Large intestine (tissue), 3 donors: ENCODE measurements at regions not wholly inside any gene's neighbourhood (a gene's known extent, or its start where the extent isn't known, plus 50 kb on each side); places are given as distances from the start of the nearest gene placed in this dataset.

Experiments used
- DNase-seq, 2 donors: peaks; one replicate each; pipeline versions ENCODE4 v3.0.0 to v3.0.0-alpha.2; 2013
- H3K27ac ChIP-seq: one replicate; pipeline ENCODE4 v1.5.1; 2013; ENCODE audit warnings: low read length
- H3K27me3 ChIP-seq: 2 replicates; pipeline ENCODE4 v1.6.1; 2013; ENCODE audit warnings: low read length; ENCODE audit not compliant: control insufficient read depth, insufficient read depth
- H3K36me3 ChIP-seq: 2 replicates; pipeline ENCODE4 v1.6.1; 2013; ENCODE audit warnings: low read length; ENCODE audit not compliant: control insufficient read depth, insufficient read depth
- H3K4me1 ChIP-seq: one replicate; pipeline ENCODE4 v1.6.1; 2013; ENCODE audit warnings: low read length; ENCODE audit not compliant: control insufficient read depth, insufficient read depth
- H3K4me3 ChIP-seq: one replicate; pipeline ENCODE4 v1.5.1; 2013; ENCODE audit warnings: low read length
- H3K9me3 ChIP-seq: one replicate; pipeline ENCODE4 v1.6.1; 2013; ENCODE audit warnings: mild to moderate bottlenecking, low read depth, low read length, moderate library complexity; ENCODE audit not compliant: control insufficient read depth
- WGBS: methylation state at CpG from one replicate; pipeline ENCODE4 v1.1.5; 2013; ENCODE audit warnings: low lambda C conversion rate; ENCODE audit not compliant: insufficient coverage; 5-methylcytosine and 5-hydroxymethylcytosine counted together

DNA sequence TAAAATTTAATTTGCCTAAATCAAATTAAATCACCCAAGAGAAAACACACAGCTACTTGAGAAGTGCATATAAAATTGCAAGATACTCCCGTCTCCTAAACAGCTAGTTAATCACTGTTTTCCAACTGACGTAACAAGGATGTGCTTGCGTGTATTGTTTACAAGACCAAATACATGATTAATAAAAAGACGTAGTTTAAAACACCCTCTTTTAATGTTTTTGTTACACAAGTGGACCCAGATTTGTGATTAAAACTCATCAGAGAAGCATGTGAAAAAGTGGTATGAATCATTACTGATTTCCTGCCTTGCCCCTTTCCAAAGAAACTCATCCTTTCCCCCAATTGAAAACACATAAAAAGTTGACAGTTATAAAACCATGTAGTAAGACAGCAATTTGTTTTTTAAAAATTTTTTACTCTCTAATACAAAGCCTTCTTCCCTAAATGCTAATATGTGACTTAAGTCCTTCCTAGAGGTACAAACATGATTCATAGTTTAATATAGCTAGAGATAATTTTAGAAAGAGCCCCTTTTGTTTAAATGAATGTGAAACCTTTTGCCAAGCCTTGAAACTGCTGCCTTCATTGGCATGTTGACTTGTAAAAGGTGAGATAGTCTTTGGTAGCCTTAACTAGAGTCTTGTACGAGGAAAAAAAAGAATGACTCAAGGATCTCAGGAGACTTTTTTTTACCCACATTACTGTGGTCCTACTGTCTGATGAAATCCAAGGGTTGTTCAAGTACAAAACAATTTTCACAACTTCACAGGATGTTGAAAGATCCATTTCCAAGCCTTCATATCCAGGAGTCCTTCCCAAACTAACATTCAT lies 61.4 kb upstream of the FST start:
- 60% methylated on average over 1 of the region's 5 CpGs for WGBS
- H3K4me3 ChIP-seq, result no peak overlapping the region
- H3K9me3 ChIP-seq, result no peaks in the 10 kb centered on the region
- H3K27me3 ChIP-seq, result peaks cover 2% of the 10 kb centered on the region
- no peak overlapping the region for H3K27ac ChIP-seq
- no peaks in the 10 kb centered on the region for H3K36me3 ChIP-seq
- no peak for DNase-seq
- H3K4me1 ChIP-seq, result no peaks in the 10 kb centered on the region

DNA sequence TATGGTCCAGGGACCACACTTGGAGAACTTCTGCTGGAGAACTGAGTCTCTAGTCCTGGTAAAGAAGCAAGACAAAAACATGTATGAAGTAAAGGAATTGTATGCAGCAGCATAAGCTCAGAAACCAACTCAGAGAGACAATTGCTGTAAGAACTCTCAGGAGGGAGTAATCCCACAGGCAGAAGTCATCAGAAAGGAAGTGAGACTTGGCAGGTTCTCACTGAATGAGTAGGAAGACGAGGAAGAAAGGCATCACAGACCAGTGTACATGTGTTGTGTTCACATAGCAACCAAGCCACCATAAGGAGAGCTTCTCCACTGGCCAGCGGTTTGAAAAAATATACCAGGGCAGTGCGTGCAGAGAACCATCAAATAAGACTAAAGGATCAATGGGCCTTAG lies 57.9 kb upstream of the FST start:
- Histone ChIP-seq H3K4me3 (no peak overlapping the region), H3K9me3 (no peaks in the 10 kb centered on the region), H3K36me3 (no peaks in the 10 kb centered on the region), H3K27ac (no peak overlapping the region), H3K27me3 (peaks cover 5% of the 10 kb centered on the region), H3K4me1 (no peaks in the 10 kb centered on the region)
- DNase-seq, result no peak
- WGBS, result 100% methylated on average over 1 of the region's 3 CpGs

DNA sequence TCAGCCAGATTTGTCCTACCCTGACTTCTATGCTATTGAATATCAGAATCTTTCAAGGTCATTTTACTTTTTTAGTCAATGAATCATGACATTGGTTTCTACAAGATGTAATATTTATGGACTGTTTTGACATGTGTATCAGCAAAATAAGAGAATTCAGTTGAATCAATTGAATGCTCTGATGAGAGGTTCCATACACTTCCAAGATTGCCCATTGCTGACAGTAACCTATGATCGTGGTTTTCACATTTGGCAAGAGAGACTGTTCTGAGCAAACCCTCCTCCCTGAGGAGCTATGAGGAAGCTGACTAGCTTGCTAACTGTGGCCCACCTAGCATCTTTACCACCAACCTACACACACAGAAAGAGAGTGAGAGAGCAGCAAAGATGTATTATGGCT lies 56.7 kb upstream of the FST start:
- H3K4me3 ChIP-seq, result no peak overlapping the region
- no peaks in the 10 kb centered on the region for H3K36me3 ChIP-seq
- DNase-seq, result no peak
- H3K27me3 ChIP-seq, result peaks cover 5% of the 10 kb centered on the region
- no peak overlapping the region for H3K27ac ChIP-seq
- no peaks in the 10 kb centered on the region for H3K9me3 ChIP-seq
- no peaks in the 10 kb centered on the region for H3K4me1 ChIP-seq
- WGBS, result no CpG with 5 or more reads among the region's 1 CpG

DNA sequence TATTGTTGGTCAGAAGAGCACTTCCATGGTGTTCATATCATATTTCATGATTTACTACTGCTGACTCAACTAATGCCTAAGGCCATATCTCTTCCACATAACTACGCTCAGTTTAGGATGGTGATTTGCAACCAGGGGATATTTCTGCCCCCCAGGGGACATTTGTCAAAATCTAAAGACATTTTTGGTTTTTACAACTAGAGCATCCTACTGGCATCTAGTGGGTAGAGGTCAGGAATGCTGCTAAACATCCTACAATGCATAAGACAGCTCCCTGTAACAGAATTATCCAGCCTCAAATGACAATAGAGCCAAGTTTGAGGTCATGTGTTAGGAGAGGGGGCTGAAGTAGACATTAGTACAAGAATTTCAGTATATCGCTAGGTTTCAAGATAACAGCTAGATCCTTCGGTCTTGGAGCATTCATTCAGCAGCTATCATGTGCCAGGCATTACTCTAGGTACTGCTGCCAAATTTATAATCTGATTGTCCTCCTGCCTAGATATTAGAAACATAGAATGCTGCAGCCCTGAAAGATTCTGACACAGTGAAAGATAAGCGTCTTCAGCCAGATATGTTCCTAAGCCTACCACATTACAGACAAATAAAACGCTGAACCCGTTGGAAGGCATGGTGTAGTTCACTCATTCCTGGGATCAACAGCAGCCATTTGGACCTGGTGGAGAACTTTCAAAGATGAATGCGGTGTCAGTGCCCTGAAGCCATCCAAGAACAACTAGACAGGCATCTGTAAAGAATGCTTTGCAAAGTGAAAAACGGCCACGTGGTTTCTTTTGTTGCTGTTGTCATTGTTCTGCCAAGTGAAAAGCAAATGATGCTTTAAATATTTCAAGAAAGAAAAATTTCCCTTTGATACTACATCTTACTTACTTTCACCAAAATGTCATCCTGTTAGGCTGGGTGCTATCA lies 55.5 kb upstream of the FST start:
- WGBS, result no CpG with 5 or more reads among the region's 9 CpGs
- no peak overlapping the region for H3K4me3 ChIP-seq

DNA sequence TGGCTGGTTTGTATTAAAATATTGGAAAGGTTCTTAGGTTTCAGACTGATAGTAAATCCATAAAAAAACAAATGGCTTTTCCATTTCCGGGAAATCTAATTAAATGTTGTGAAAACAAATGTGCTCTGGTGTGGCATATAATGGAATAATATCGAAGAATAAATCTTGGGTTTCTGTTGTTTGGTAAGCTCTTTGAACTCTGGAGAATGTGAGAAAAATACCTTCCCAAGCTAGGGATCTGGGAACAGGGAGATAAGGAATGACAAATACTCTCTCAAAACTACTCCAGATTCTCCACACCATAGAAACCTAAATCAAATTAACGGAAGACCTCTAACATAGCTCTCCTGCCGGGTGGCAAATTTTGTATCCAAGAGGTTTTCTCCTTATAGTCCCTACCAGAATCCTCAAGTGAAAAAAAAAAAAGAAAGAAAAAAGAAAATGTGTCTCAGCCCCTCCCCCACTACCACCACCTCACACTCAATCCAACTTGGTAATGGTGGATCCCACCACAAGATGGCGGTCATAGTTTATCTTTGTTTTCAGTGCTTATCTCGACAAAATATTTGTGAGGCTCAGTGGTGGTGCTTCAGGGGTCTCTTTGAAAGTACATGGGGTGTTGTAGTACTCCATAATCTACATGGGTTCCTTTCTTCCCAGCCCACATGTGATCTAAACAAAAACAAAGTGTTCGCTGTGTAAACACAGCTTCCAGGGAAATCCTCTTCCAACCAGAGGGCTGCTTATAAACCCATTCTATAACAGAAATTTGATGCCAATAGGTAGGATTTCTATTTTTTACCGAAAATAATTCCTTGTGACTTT lies 54.5 kb upstream of the FST start:
- 70% methylated on average over 5 of the region's 8 CpGs for WGBS

More for the DNA sequence above, 55.5 kb upstream of the FST start:
- no peaks in the 10 kb centered on the region for H3K36me3 ChIP-seq
- no peaks in the 10 kb centered on the region for H3K4me1 ChIP-seq
- DNase-seq, result no peak
- H3K27ac ChIP-seq, result no peak overlapping the region
- H3K27me3 ChIP-seq, result peaks cover 5% of the 10 kb centered on the region
- H3K9me3 ChIP-seq, result no peaks in the 10 kb centered on the region

DNA sequence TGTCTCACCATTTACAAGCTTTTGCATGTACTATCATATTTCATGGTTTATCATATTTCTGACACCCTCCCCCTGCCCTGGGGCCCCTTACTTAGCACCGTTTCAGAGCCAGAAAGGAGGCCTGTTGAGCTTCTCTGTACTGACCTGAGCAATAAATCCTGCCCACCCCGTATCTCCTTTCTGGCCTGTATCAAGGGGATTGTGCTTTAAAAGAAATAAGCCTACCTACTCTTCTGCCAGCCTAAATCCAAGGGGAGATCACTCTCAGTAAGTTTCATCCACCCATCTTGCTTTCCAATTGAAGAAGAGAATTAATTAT lies 54.0 kb upstream of the FST start:
- DNase-seq, result no peak
- H3K4me1 ChIP-seq, result no peaks in the 10 kb centered on the region
- peaks cover 5% of the 10 kb centered on the region for H3K27me3 ChIP-seq
- no peaks in the 10 kb centered on the region for H3K9me3 ChIP-seq
- no peaks in the 10 kb centered on the region for H3K36me3 ChIP-seq
- no CpG with 5 or more reads among the region's 2 CpGs for WGBS
- no peak overlapping the region for H3K4me3 ChIP-seq
- H3K27ac ChIP-seq, result no peak overlapping the region

More for the DNA sequence above, 54.5 kb upstream of the FST start:
- Histone ChIP-seq H3K27ac (no peak overlapping the region), H3K4me1 (no peaks in the 10 kb centered on the region), H3K4me3 (no peak overlapping the region), H3K27me3 (peaks cover 5% of the 10 kb centered on the region), H3K9me3 (no peaks in the 10 kb centered on the region), H3K36me3 (no peaks in the 10 kb centered on the region)
- DNase-seq, result no peak

DNA sequence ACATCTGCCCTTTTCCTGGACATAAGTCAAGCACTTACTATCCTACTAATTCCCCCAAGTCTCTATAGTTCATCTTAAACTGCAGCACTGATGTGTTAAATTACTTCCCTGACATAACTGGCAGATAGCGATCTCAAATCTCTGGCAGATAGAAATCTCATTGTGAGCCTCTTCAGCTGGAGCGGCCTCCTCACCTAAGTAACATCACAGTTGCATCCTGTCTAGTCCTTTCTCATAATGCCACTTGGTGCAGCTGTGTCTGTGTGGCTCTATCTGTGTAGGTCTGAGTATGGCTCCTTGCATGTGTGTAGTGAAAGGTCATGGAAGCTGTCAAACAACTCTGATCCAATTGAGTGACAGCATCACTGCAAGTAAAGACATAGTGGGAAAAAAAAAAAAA lies 53.6 kb upstream of the FST start:
- H3K9me3 ChIP-seq, result no peaks in the 10 kb centered on the region
- H3K4me1 ChIP-seq, result no peaks in the 10 kb centered on the region
- WGBS, result no CpG with 5 or more reads among the region's 2 CpGs
- peaks cover 5% of the 10 kb centered on the region for H3K27me3 ChIP-seq
- H3K4me3 ChIP-seq, result no peak overlapping the region
- no peaks in the 10 kb centered on the region for H3K36me3 ChIP-seq
- no peak overlapping the region for H3K27ac ChIP-seq
- no peak for DNase-seq

DNA sequence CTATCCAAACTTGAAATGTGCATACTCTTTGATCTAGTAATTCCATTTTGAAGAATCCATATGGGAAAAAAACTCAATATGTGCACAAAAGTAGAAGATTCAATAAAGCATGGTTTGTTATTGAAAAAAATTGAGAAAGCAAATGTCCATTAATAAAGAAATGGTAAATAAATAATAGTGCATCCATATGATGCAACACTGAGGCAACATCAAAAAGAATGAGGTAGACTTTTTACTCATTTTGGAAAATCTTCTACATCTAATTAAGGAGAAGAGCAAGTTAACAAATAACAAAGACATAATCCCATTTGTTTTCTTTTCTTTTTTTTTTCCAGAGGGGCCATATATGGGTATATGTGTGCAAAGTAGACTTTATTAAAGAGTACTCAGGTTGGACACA lies 52.5 kb upstream of the FST start:
- no peak overlapping the region for H3K4me3 ChIP-seq
- no peaks in the 10 kb centered on the region for H3K4me1 ChIP-seq
- peaks cover 5% of the 10 kb centered on the region for H3K27me3 ChIP-seq
- no peak overlapping the region for H3K27ac ChIP-seq
- H3K9me3 ChIP-seq, result no peaks in the 10 kb centered on the region
- no peak for DNase-seq
- no peaks in the 10 kb centered on the region for H3K36me3 ChIP-seq

DNA sequence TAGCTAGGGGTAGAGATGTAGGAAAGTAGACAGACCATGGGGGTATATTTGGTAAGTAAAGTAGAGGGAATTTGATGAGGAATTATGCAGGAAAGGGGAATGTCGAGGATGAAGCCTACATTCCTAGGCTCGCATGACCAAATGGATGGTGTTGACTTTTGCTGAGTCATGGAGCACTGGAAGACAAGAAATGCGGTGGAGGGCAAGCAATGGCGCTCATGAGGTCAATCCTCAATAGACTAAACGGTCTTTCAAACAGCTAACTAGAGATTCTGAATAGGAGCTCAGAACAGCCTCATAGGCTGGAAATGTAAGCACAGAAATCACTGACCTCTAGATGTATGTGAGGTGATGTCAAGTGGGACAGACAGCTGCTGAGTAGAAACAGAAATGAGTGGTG lies 50.7 kb upstream of the FST start:
- Histone ChIP-seq H3K4me1 (no peaks in the 10 kb centered on the region), H3K36me3 (no peaks in the 10 kb centered on the region), H3K27me3 (peaks cover 2% of the 10 kb centered on the region), H3K9me3 (no peaks in the 10 kb centered on the region), H3K4me3 (no peak overlapping the region), H3K27ac (no peak overlapping the region)
- no peak for DNase-seq
- whole genome bisulfite sequencing, result 70% methylated on average over 2 of the region's 5 CpGs

DNA sequence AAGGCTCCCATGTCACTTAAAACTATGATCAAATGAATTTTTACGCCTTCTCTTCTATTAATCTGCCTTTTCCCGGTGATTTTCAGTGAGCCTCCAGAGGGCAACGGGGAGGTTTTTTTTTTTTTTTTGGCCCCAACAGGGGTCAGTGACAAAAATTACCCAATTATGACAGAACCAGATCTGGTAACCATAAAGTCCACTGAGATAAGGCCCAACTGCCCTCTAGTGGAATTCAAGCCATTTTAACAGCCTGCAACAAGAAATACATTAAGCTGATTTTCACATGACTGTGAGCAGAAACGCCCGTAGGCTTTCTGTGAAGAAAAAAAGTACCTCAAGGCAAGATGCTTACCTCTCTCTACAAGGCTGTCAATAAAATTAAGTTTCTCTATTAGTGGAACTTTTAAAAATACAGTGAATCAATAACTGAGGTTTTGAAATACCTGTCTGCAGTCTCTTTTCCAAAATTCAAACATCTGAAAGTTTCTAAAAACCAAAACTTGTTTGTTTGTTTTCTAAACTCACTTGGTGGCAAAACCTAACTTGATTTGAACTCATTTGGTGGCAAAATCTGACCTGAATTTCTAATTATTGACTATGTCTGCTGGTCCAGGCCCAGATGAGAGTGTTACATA lies 49.7 kb upstream of the FST start:
- Histone ChIP-seq H3K36me3 (no peaks in the 10 kb centered on the region), H3K9me3 (no peaks in the 10 kb centered on the region), H3K27me3 (no peaks in the 10 kb centered on the region), H3K27ac (no peak overlapping the region), H3K4me3 (no peak overlapping the region), H3K4me1 (no peaks in the 10 kb centered on the region)
- 60% methylated on average over 2 of the region's 5 CpGs for WGBS
- no peak for DNase-seq
